HEK293 (cell line): ENCODE measurements at regions not wholly inside any gene's neighbourhood (a gene's known extent, or its start where the extent isn't known, plus 50 kb on each side); places are given as distances from the start of the nearest gene placed in this dataset.

Source experiments
- CTCF ChIA-PET: fragments of 350-600 bp; formaldehyde crosslinking; extraction: SDS; loops from one replicate; lab custom pipeline; 2021; ENCODE audit warnings: antibody characterized with exemption; lab: Yijun Ruan, JAX
- POLR2A ChIA-PET: fragments of 300-600 bp; formaldehyde crosslinking; extraction: SDS; loops from one replicate; lab custom pipeline; 2020; ENCODE audit warnings: antibody characterized with exemption, inconsistent platforms; lab: Yijun Ruan, JAX
- H3K27ac ChIP-seq: fragments of 200-500 bp; sonication (Bioruptor generic); 2 replicates; pipeline ENCODE4 v1.5.1; 2014; ENCODE audit warnings: low read depth, low read length, control low read depth, inconsistent platforms; ENCODE audit errors: extremely low read depth
- H3K36me3 ChIP-seq, 2 experiments: fragments of 200-500 bp in 1 of 2; sonication (Bioruptor generic) in 1 of 2; 1 replicate in 1 of 2; 2 replicates in 1 of 2; pipeline ENCODE4 v1.5.1; 2014 to 2017; ENCODE audit warnings: inconsistent platforms in 2 of 2, low read length in 2 of 2; ENCODE audit not compliant: control insufficient read depth in 2 of 2, insufficient read depth in 1 of 2
- H3K4me1 ChIP-seq: fragments of 200-500 bp; sonication (Bioruptor generic); 2 replicates; pipeline ENCODE4 v1.5.1; 2014; ENCODE audit warnings: mild to moderate bottlenecking, low read length, inconsistent platforms; ENCODE audit not compliant: control insufficient read depth, insufficient read depth
- H3K4me3 ChIP-seq: 2 replicates; pipeline ENCODE4 v1.5.1; 2011; ENCODE audit warnings: low read depth, mild to moderate bottlenecking, control low read depth, low read length, moderate library complexity
- H3K9me3 ChIP-seq: fragments of 200-500 bp; sonication (Bioruptor generic); 2 replicates; pipeline ENCODE4 v1.5.1; 2014; ENCODE audit warnings: low read depth, low read length, inconsistent platforms; ENCODE audit not compliant: control insufficient read depth, insufficient read depth
- BCL6B ChIP-seq: fragments of 450-650 bp; formaldehyde crosslinking; IDR thresholded peaks from 2 replicates; pipeline ENCODE4 v1.5.1; 2017; ENCODE audit warnings: missing biosample characterization, missing genetic modification characterization
- KLF10 ChIP-seq: fragments of 450-650 bp; IDR thresholded peaks from 2 replicates; pipeline ENCODE4 v1.5.1; 2018; ENCODE audit warnings: missing biosample characterization, mild to moderate bottlenecking, missing genetic modification characterization
- MZF1 ChIP-seq: fragments of 450-650 bp; formaldehyde crosslinking; IDR thresholded peaks from 2 replicates; pipeline ENCODE4 v1.5.1; 2017; ENCODE audit warnings: missing biosample characterization, missing genetic modification characterization, borderline replicate concordance
- REPIN1 ChIP-seq: fragments of 450-650 bp; formaldehyde crosslinking; IDR thresholded peaks from 2 replicates; pipeline ENCODE4 v1.5.1; 2017; ENCODE audit warnings: missing biosample characterization, missing genetic modification characterization, low read depth
- REST ChIP-seq: fragments of 450-650 bp; formaldehyde crosslinking; IDR thresholded peaks from 2 replicates; pipeline ENCODE4 v1.5.1; 2016; ENCODE audit warnings: missing biosample characterization, missing genetic modification characterization
- TRIM28 ChIP-seq: IDR thresholded peaks from 2 replicates; pipeline ENCODE4 v1.6.1; 2011; ENCODE audit warnings: low read length, control low read depth, borderline replicate concordance
- ZBTB26 ChIP-seq: fragments of 450-650 bp; formaldehyde crosslinking; optimal IDR thresholded peaks from 2 replicates; pipeline ENCODE3; 2016; ENCODE audit warnings: missing biosample characterization, mild to moderate bottlenecking, missing genetic modification characterization
- ZIC2 ChIP-seq: fragments of 450-650 bp; formaldehyde crosslinking; IDR thresholded peaks from 2 replicates; pipeline ENCODE4 v1.5.1; 2016; ENCODE audit warnings: missing biosample characterization, missing genetic modification characterization
- ZNF10 ChIP-seq: fragments of 450-650 bp; formaldehyde crosslinking; IDR thresholded peaks from 2 replicates; pipeline ENCODE4 v1.5.1; 2017; ENCODE audit warnings: missing biosample characterization, missing genetic modification characterization
- ZNF114 ChIP-seq: fragments of 450-650 bp; formaldehyde crosslinking; IDR thresholded peaks from 2 replicates; pipeline ENCODE4 v1.5.0; 2017; ENCODE audit warnings: missing biosample characterization, missing genetic modification characterization
- ZNF132 ChIP-seq: fragments of 450-650 bp; formaldehyde crosslinking; IDR thresholded peaks from 2 replicates; pipeline ENCODE4 v1.5.1; 2017; ENCODE audit warnings: missing biosample characterization, missing genetic modification characterization, borderline replicate concordance
- ZNF335 ChIP-seq: fragments of 450-650 bp; formaldehyde crosslinking; conservative IDR thresholded peaks from 2 replicates; pipeline ENCODE4 v1.5.1; 2016; ENCODE audit warnings: missing biosample characterization, missing genetic modification characterization
- ZNF580 ChIP-seq: fragments of 450-650 bp; formaldehyde crosslinking; IDR thresholded peaks from 2 replicates; pipeline ENCODE4 v1.5.1; 2016; ENCODE audit warnings: missing biosample characterization, missing genetic modification characterization
- ZNF658 ChIP-seq: fragments of 450-650 bp; formaldehyde crosslinking; IDR thresholded peaks from 2 replicates; pipeline ENCODE4; 2016; ENCODE audit warnings: missing biosample characterization, missing genetic modification characterization
- ZNF830 ChIP-seq: fragments of 450-650 bp; IDR thresholded peaks from 2 replicates; pipeline ENCODE4 v1.5.0; 2018; ENCODE audit warnings: missing biosample characterization, missing genetic modification characterization, low read depth, mild to moderate bottlenecking, moderate library complexity
- TF ChIP-seq, protein P1 (sequence below): fragments of 450-650 bp; formaldehyde crosslinking; IDR thresholded peaks from 2 replicates; pipeline ENCODE4 v1.5.1; 2016; ENCODE audit warnings: missing biosample characterization, missing genetic modification characterization

DNA sequence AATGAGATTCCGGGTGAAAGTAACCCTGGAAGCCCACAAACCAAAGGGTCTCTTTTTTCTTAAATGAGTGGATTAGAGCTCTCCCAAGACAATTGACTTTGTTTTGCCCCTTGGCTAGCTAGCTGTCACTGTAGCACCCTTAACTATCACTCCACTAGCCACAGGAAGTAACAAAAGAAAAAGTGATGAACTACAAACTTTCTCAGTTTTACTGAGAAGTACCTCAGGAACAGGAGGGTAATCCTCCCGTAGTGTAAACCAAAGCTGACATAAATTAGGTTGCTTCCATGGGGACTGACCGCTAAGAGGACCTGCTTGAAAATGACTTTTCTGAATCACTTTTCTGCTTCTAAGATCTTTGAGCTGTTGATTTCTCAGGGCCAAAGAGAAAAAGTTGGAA is 240.1 kb downstream of the BARHL2 start:
- CTCF ChIA-PET: interaction anchor here (0.6 to 1.4 kb wide), 4 partner anchors 12 to 363 kb away, joined by 3 to 5 read pairs (median 4); no protein-coding TSS in a partner anchor
- Histone ChIP-seq H3K9me3 (no peaks in the 10 kb centered on the region), H3K4me1 (no peaks in the 10 kb centered on the region), H3K27ac (no peak overlapping the region), H3K4me3 (no peak overlapping the region), H3K36me3 (no peaks in the 10 kb centered on the region)
- POLR2A ChIA-PET: no interaction called here
- TF ChIP-seq ZNF114 (tag by site-specific recombination): no peak
- no peak for TF ChIP-seq ZNF132 (tag by site-specific recombination)
- TF ChIP-seq ZNF830 (tag by site-specific recombination): no peak
- TF ChIP-seq BCL6B (tag by site-specific recombination): no peak

GRCh38 chr1:90476411-90476810 is 240.7 kb downstream of the BARHL2 start:
- Histone ChIP-seq H3K4me1 (no peaks in the 10 kb centered on the region), H3K36me3 (no peaks in the 10 kb centered on the region)
- TF ChIP-seq ZNF658 (tag by site-specific recombination) (no peak), MZF1 (tag by site-specific recombination) (no peak), TRIM28 (no peak), ZNF10 (tag by site-specific recombination) (no peak), ZNF580 (no peak), REST (tag by site-specific recombination) (no peak), ZBTB26 (tag by site-specific recombination) (no peak), ZNF335 (no peak), KLF10 (tag by site-specific recombination) (no peak), REPIN1 (tag by site-specific recombination) (no peak), ZIC2 (tag by site-specific recombination) (no peak)
- TF ChIP-seq, protein P1, sequence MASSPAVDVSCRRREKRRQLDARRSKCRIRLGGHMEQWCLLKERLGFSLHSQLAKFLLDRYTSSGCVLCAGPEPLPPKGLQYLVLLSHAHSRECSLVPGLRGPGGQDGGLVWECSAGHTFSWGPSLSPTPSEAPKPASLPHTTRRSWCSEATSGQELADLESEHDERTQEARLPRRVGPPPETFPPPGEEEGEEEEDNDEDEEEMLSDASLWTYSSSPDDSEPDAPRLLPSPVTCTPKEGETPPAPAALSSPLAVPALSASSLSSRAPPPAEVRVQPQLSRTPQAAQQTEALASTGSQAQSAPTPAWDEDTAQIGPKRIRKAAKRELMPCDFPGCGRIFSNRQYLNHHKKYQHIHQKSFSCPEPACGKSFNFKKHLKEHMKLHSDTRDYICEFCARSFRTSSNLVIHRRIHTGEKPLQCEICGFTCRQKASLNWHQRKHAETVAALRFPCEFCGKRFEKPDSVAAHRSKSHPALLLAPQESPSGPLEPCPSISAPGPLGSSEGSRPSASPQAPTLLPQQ (tag by site-specific recombination): no peak
- TF ChIP-seq, all 188 proteins: peak for 0
- Histone ChIP-seq H3K4me3 (no peak overlapping the region), H3K27ac (no peak overlapping the region), H3K9me3 (no peaks in the 10 kb centered on the region)
- CTCF ChIA-PET: interaction anchor here (0.6 to 1.4 kb wide), 8 partner anchors 10 to 689 kb away, joined by 3 to 9 read pairs (median 3); no protein-coding TSS in a partner anchor
- POLR2A ChIA-PET: no interaction called here
